H9 (cell line): ENCODE measurements at regions not wholly inside any gene's neighbourhood (a gene's known extent, or its start where the extent isn't known, plus 50 kb on each side); places are given as distances from the start of the nearest gene placed in this dataset.

Experiments
- DNase-seq: peaks from one replicate; pipeline ENCODE4 v3.0.0-alpha.2; 2017
- H2AFZ ChIP-seq: one replicate; pipeline ENCODE4 v1.6.1; 2013; ENCODE audit warnings: mild to moderate bottlenecking, low read length, control low read depth, moderate library complexity
- H2AK5ac ChIP-seq: 2 replicates; pipeline ENCODE4 v1.6.1; 2013; ENCODE audit warnings: low read length, control low read depth, mixed read lengths; ENCODE audit not compliant: insufficient read length
- H2BK120ac ChIP-seq: one replicate; pipeline ENCODE4 v1.6.1; 2013; ENCODE audit warnings: low read depth, mild to moderate bottlenecking, low read length, control low read depth, inconsistent platforms; ENCODE audit not compliant: poor library complexity, severe bottlenecking
- H2BK12ac ChIP-seq: 2 replicates; pipeline ENCODE4 v1.6.1; 2013; ENCODE audit warnings: low read length, control low read depth, mixed read lengths, low read depth; ENCODE audit not compliant: insufficient read length
- H2BK15ac ChIP-seq: 2 replicates; pipeline ENCODE4 v1.6.1; 2013; ENCODE audit warnings: low read depth, low read length, control low read depth
- H2BK20ac ChIP-seq: one replicate; pipeline ENCODE4 v1.6.1; 2013; ENCODE audit warnings: low read depth, mild to moderate bottlenecking, low read length, control low read depth, inconsistent platforms; ENCODE audit not compliant: poor library complexity, severe bottlenecking
- H2BK5ac ChIP-seq: 2 replicates; pipeline ENCODE4 v1.6.1; 2013; ENCODE audit warnings: low read length, control low read depth, mixed read lengths; ENCODE audit not compliant: insufficient read length
- H3K14ac ChIP-seq: 2 replicates; pipeline ENCODE4 v1.6.1; 2013; ENCODE audit warnings: low read length, control low read depth; ENCODE audit not compliant: insufficient read depth
- H3K18ac ChIP-seq: 2 replicates; pipeline ENCODE4 v1.6.1; 2013; ENCODE audit warnings: low read depth, mild to moderate bottlenecking, mixed read lengths, low read length, control low read depth; ENCODE audit not compliant: insufficient read length
- H3K23ac ChIP-seq: 2 replicates; pipeline ENCODE4 v1.6.1; 2013; ENCODE audit warnings: low read length, control low read depth, mixed read lengths, low read depth; ENCODE audit not compliant: insufficient read length
- H3K23me2 ChIP-seq: 2 replicates; pipeline ENCODE4 v1.6.1; 2013; ENCODE audit warnings: low read depth, mild to moderate bottlenecking, mixed read lengths, low read length, control low read depth; ENCODE audit not compliant: insufficient read length, poor library complexity, severe bottlenecking
- H3K27ac ChIP-seq: 2 replicates; pipeline ENCODE4 v1.5.1; 2013; ENCODE audit warnings: low read length, control low read depth, mixed read lengths, low read depth; ENCODE audit not compliant: insufficient read length
- H3K27me3 ChIP-seq: 2 replicates; pipeline ENCODE4 v1.6.1; 2013; ENCODE audit warnings: low read length, control low read depth, inconsistent platforms; ENCODE audit not compliant: insufficient read depth
- H3K4ac ChIP-seq: 2 replicates; pipeline ENCODE4 v1.6.1; 2013; ENCODE audit warnings: low read depth, mild to moderate bottlenecking, control low read depth, inconsistent platforms, low read length, moderate library complexity
- H3K4me1 ChIP-seq: 2 replicates; pipeline ENCODE4 v1.6.1; 2013; ENCODE audit warnings: low read length, control low read depth, inconsistent platforms; ENCODE audit not compliant: insufficient read depth
- H3K4me2 ChIP-seq: 2 replicates; pipeline ENCODE4 v1.6.1; 2013; ENCODE audit warnings: low read length, control low read depth, mixed read lengths; ENCODE audit not compliant: insufficient read length, insufficient read depth
- H3K56ac ChIP-seq: 2 replicates; pipeline ENCODE4 v1.6.1; 2013; ENCODE audit warnings: low read depth, mild to moderate bottlenecking, mixed read lengths, low read length, control low read depth; ENCODE audit not compliant: insufficient read length
- H3K79me1 ChIP-seq: 2 replicates; pipeline ENCODE4 v1.6.1; 2013; ENCODE audit warnings: low read depth, mild to moderate bottlenecking, moderate library complexity, low read length, control low read depth, inconsistent platforms; ENCODE audit not compliant: insufficient read depth, poor library complexity, severe bottlenecking
- H3K79me2 ChIP-seq: 2 replicates; pipeline ENCODE4 v1.6.1; 2013; ENCODE audit warnings: low read length, control low read depth, inconsistent platforms; ENCODE audit not compliant: insufficient read depth
- H3K9ac ChIP-seq: 2 replicates; pipeline ENCODE4 v1.6.1; 2013; ENCODE audit warnings: low read length, control low read depth, mixed read lengths; ENCODE audit not compliant: insufficient read length; ENCODE audit errors: extremely low read depth
- H3K9me3 ChIP-seq: one replicate; pipeline ENCODE4 v1.6.1; 2013; ENCODE audit warnings: low read depth, low read length, inconsistent platforms; ENCODE audit not compliant: control insufficient read depth
- H3T11ph ChIP-seq: one replicate; pipeline ENCODE4 v1.6.1; 2013; ENCODE audit warnings: mild to moderate bottlenecking, low read length, control low read depth, inconsistent platforms
- H4K20me1 ChIP-seq: one replicate; pipeline ENCODE4 v1.6.1; 2013; ENCODE audit not compliant: control insufficient read depth, insufficient read length, insufficient read depth
- H4K5ac ChIP-seq: 2 replicates; pipeline ENCODE4 v1.6.1; 2013; ENCODE audit warnings: low read depth, mild to moderate bottlenecking, mixed read lengths, low read length, control low read depth; ENCODE audit not compliant: insufficient read length
- H4K8ac ChIP-seq: replicated peaks from 2 replicates; pipeline ENCODE4 v1.6.1; 2013; ENCODE audit warnings: low read length, control low read depth, mixed read lengths, low read depth; ENCODE audit not compliant: insufficient read length
- H4K91ac ChIP-seq: 2 replicates; pipeline ENCODE4 v1.6.1; 2013; ENCODE audit warnings: low read depth, mild to moderate bottlenecking, moderate library complexity, mixed read lengths, low read length, control low read depth; ENCODE audit not compliant: insufficient read length
- H3K27ac Mint-ChIP-seq, 3 experiments: 2 replicates in 2 of 3; 3 replicates in 1 of 3; pipeline ENCODE4 v1.8.0; 2020 to 2021; ENCODE audit warnings: mixed read lengths in 3 of 3, mild to moderate bottlenecking in 1 of 3, moderate library complexity in 1 of 3
- H3K27me3 Mint-ChIP-seq: 2 replicates; pipeline ENCODE4 v1.8.0; 2021; ENCODE audit warnings: low read depth, mild to moderate bottlenecking, moderate library complexity, mixed read lengths
- H3K36me3 Mint-ChIP-seq, 3 experiments: 2 replicates in 2 of 3; 3 replicates in 1 of 3; pipeline ENCODE4 v1.8.0; 2020 to 2021; ENCODE audit warnings: low read depth in 3 of 3, mixed read lengths in 3 of 3; ENCODE audit not compliant: insufficient read depth in 1 of 3
- H3K4me1 Mint-ChIP-seq, 2 experiments: 2 replicates each; pipeline ENCODE4 v1.8.0; 2020; ENCODE audit warnings: mixed read lengths in 2 of 2
- H3K4me3 Mint-ChIP-seq, 2 experiments: 2 replicates in 1 of 2; 3 replicates in 1 of 2; pipeline ENCODE4 v1.8.0; 2020 to 2021; ENCODE audit warnings: mild to moderate bottlenecking in 2 of 2, mixed read lengths in 2 of 2, moderate library complexity in 1 of 2
- H3K9me3 Mint-ChIP-seq, 2 experiments: 2 replicates in 1 of 2; 3 replicates in 1 of 2; pipeline ENCODE4 v1.8.0; 2020; ENCODE audit warnings: mild to moderate bottlenecking in 2 of 2, mixed read lengths in 2 of 2, moderate library complexity in 1 of 2
- WGBS: extraction: QIAGEN DNeasy Blood & Tissue Kit; methylation state at CpG from one replicate; pipeline ENCODE4 v1.1.7; 2013; ENCODE audit warnings: missing lambda C conversion rate, low lambda C conversion rate, mixed read lengths; ENCODE audit not compliant: insufficient read length; ENCODE audit errors: extremely low coverage; 5-methylcytosine and 5-hydroxymethylcytosine counted together
- TF ChIP-seq, protein P1 (sequence below): fragments of 200-600 bp; sonication (generic); conservative IDR thresholded peaks from 3 replicates; pipeline ENCODE4 v1.8.0; 2021; ENCODE audit warnings: antibody characterized with exemption, mild to moderate bottlenecking

DNA sequence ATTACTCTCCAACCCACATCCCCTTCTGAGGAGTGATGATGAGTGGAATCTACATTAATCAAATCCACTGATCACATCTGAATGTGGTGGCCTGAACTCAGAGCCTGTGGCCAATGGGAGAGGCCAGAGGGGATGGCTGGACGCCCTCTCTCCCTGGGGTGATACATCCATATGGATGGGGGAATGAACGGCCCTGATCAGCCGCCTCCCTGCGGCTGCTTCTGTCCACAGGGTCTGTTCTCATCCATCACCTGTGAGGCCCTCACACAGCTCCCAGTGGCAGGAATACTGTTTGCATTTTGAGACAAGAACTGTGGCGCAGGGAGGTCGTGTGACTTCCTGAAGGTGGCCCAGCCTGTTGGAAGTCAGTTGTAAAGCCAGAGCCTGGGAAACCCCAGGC is 78.3 kb upstream of the SHISAL1 start:
- H3K27ac ChIP-seq = no peak overlapping the region

More for the DNA sequence above, 78.3 kb upstream of the SHISAL1 start:
- H3K27me3 ChIP-seq = no peaks in the 10 kb centered on the region
- H3T11ph ChIP-seq = no peak overlapping the region
- TF ChIP-seq, protein P1, sequence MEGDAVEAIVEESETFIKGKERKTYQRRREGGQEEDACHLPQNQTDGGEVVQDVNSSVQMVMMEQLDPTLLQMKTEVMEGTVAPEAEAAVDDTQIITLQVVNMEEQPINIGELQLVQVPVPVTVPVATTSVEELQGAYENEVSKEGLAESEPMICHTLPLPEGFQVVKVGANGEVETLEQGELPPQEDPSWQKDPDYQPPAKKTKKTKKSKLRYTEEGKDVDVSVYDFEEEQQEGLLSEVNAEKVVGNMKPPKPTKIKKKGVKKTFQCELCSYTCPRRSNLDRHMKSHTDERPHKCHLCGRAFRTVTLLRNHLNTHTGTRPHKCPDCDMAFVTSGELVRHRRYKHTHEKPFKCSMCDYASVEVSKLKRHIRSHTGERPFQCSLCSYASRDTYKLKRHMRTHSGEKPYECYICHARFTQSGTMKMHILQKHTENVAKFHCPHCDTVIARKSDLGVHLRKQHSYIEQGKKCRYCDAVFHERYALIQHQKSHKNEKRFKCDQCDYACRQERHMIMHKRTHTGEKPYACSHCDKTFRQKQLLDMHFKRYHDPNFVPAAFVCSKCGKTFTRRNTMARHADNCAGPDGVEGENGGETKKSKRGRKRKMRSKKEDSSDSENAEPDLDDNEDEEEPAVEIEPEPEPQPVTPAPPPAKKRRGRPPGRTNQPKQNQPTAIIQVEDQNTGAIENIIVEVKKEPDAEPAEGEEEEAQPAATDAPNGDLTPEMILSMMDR = no peak
- H3K9me3 ChIP-seq = no peaks in the 10 kb centered on the region
- H3K23me2 ChIP-seq = no peaks in the 10 kb centered on the region
- Mint-ChIP-seq H3K27ac (no peak overlapping the region), H3K9me3 (no peaks in the 10 kb centered on the region; a peak in 1 of 5 replicates), H3K4me1 (peaks cover 16 to 31% of the 10 kb centered on the region in 2 experiments), H3K36me3 (no peaks in the 10 kb centered on the region), H3K4me3 (no peak overlapping the region), H3K27me3 (peaks cover 6% of the 10 kb centered on the region)
- H2BK15ac ChIP-seq = no peak overlapping the region
- no peak overlapping the region for H2AK5ac ChIP-seq
- no peak overlapping the region for H2BK5ac ChIP-seq
- H2BK20ac ChIP-seq = no peak overlapping the region
- no peak overlapping the region for H3K14ac ChIP-seq
- no peak overlapping the region for H2BK12ac ChIP-seq
- H3K56ac ChIP-seq = no peak overlapping the region
- no peak overlapping the region for H4K8ac ChIP-seq
- H3K79me1 ChIP-seq = no peaks in the 10 kb centered on the region
- H2AFZ ChIP-seq = no peak overlapping the region
- H4K5ac ChIP-seq = no peak overlapping the region
- no peaks in the 10 kb centered on the region for H3K4me1 ChIP-seq
- H4K20me1 ChIP-seq = no peaks in the 10 kb centered on the region
- DNase-seq = no peak
- no peaks in the 10 kb centered on the region for H3K79me2 ChIP-seq
- H3K9ac ChIP-seq = no peak overlapping the region
- no peak overlapping the region for H3K4me2 ChIP-seq
- H3K4ac ChIP-seq = no peak overlapping the region
- H4K91ac ChIP-seq = no peak overlapping the region
- H3K18ac ChIP-seq = no peak overlapping the region
- H3K23ac ChIP-seq = no peak overlapping the region
- no CpG with 5 or more reads among the region's 6 CpGs for WGBS
- no peak overlapping the region for H2BK120ac ChIP-seq
